IMR-90 (cell line): ENCODE measurements at regions not wholly inside any gene's neighbourhood (a gene's known extent, or its start where the extent isn't known, plus 50 kb on each side); places are given as distances from the start of the nearest gene placed in this dataset.

ENCODE experiments used
- CHD1 ChIP-seq: IDR thresholded peaks from 2 replicates; pipeline ENCODE4 v1.6.1; 2012; ENCODE audit warnings: low read depth, low read length, improper control_type of control experiment
- FOS ChIP-seq: fragments of 150-350 bp; IDR thresholded peaks from 2 replicates; pipeline ENCODE4 v1.6.1; 2016; ENCODE audit warnings: low read depth, low read length
- POLR2A ChIP-seq: IDR thresholded peaks from 2 replicates; pipeline ENCODE4 v1.6.1; 2012; ENCODE audit warnings: mild to moderate bottlenecking, low read depth, low read length
- TF ChIP-seq, protein P1 (sequence below): conservative IDR thresholded peaks from 2 replicates; pipeline ENCODE4 v1.5.1; 2012; ENCODE audit warnings: mild to moderate bottlenecking, low read depth, low read length, improper control_type of control experiment
- TF ChIP-seq, protein P2 (sequence below): fragments of 150-350 bp; IDR thresholded peaks from 2 replicates; pipeline ENCODE4 v1.6.1; 2017; ENCODE audit warnings: mild to moderate bottlenecking, antibody characterized with exemption, low read length, low read depth

GRCh38 chr4:175514174-175514573 is 297.9 kb downstream of the GPM6A start:
- TF ChIP-seq, protein P1, sequence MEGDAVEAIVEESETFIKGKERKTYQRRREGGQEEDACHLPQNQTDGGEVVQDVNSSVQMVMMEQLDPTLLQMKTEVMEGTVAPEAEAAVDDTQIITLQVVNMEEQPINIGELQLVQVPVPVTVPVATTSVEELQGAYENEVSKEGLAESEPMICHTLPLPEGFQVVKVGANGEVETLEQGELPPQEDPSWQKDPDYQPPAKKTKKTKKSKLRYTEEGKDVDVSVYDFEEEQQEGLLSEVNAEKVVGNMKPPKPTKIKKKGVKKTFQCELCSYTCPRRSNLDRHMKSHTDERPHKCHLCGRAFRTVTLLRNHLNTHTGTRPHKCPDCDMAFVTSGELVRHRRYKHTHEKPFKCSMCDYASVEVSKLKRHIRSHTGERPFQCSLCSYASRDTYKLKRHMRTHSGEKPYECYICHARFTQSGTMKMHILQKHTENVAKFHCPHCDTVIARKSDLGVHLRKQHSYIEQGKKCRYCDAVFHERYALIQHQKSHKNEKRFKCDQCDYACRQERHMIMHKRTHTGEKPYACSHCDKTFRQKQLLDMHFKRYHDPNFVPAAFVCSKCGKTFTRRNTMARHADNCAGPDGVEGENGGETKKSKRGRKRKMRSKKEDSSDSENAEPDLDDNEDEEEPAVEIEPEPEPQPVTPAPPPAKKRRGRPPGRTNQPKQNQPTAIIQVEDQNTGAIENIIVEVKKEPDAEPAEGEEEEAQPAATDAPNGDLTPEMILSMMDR: no peak
- no peak for TF ChIP-seq CHD1
- no peak for TF ChIP-seq FOS
- TF ChIP-seq POLR2A: no peak
- TF ChIP-seq, protein P2, sequence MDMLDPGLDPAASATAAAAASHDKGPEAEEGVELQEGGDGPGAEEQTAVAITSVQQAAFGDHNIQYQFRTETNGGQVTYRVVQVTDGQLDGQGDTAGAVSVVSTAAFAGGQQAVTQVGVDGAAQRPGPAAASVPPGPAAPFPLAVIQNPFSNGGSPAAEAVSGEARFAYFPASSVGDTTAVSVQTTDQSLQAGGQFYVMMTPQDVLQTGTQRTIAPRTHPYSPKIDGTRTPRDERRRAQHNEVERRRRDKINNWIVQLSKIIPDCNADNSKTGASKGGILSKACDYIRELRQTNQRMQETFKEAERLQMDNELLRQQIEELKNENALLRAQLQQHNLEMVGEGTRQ: no peak
